GM21619 (cell line): ENCODE measurements at regions not wholly inside any gene's neighbourhood (a gene's known extent, or its start where the extent isn't known, plus 50 kb on each side); places are given as distances from the start of the nearest gene placed in this dataset.
A peak's percentile ranks its signal among the peaks of the same experiment; 100 is the strongest.

ENCODE experiments used
- ATAC-seq: cut with Tn5 transposase; IDR thresholded peaks from one replicate; pipeline ENCODE4 v1.9.1; 2021; ENCODE audit not compliant: unreplicated experiment

DNA sequence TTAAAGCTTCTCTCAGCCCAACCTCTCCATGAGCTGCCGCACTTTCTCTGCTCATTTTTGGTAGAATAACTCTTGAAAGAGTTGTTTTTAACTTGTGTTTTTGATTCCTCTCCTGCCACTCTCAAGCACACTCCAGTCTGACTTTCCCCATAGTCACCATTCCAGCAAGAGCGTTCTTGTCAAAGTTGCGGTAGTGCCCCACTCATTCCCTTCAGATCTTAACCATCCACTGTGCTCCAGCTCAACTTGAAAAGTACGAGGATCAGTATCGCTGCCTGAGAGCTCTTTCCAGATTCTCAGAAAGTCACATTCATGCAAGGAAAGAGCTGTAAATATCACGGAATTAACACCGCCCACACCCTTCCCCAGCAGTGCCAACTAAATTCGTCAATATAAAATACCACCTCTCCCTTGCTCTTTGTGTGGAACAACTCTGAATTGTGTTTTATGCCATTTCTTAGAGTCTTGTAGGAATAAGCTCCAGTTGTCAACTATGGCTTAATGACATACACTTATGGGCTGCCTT, 59.7 kb upstream of the IL15 start:
- no peak for ATAC-seq

DNA sequence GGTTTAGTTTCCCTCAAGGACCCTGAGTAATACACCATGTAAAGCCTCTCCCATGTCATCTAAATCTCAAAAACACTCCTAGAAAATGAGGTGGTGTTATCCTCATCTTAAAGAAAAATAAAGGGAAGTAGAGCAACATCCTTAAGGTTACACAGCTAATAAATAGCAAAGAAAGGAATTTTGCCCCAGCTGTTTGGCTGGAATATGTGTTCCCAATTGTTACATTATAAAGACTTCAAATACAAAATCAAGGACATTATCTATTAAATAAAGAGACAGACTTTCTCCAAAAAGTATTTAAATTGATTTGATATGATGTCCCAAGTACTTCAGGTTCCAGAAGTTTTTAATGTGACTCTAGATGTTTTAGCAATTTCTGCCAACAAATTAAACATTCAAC, 57.9 kb upstream of the IL15 start:
- no peak for ATAC-seq

DNA sequence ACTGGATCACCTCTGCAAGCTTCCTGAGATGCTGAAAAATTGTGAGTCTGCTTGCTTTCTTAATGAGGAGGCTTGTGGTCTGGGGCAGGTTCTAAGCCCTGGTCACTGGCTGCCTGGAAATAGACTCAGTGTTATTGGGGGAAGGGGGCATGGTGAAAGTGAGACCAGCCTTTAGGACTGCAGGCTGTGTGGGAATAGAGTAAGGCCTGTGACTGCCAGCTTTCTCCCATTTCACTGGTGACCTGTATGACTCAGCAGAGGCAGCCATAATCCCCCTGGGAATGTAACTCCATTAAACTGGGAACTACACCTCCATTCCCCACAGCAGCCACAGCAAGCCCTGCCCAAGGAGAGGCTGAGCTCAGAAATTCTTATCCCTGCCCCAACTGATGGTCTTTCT, 55.9 kb upstream of the IL15 start:
- peak; percentile 53 for ATAC-seq
